Caco-2 (cell line): ENCODE measurements at regions not wholly inside any gene's neighbourhood (a gene's known extent, or its start where the extent isn't known, plus 50 kb on each side); places are given as distances from the start of the nearest gene placed in this dataset.

Source experiments
- BruUV-seq: library from RNA; stranded (reverse); fragments of 400-500 nt; replicated peaks from 2 replicates; lab custom pipeline; 2021; lab: Mats Ljungman, UMichigan
- CTCF ChIA-PET: fragments of 300-600 bp; sonication (Branson Sonifier 250); formaldehyde crosslinking; loops from one replicate; lab custom pipeline; 2022; ENCODE audit warnings: antibody characterized with exemption; lab: Charles Lee
- POLR2A ChIA-PET: fragments of 300-600 bp; sonication (Branson Sonifier 250); formaldehyde crosslinking; loops from one replicate; lab custom pipeline; 2022; ENCODE audit warnings: antibody characterized with exemption; lab: Charles Lee
- DNase-seq, 2 experiments: peaks; one replicate each; pipeline versions ENCODE4 v3.0.0 to v3.0.0-alpha.2; 2020 to 2022
- H3K27me3 ChIP-seq: replicated peaks from 2 replicates; pipeline ENCODE4 v1.6.0; 2011; ENCODE audit warnings: low read length; ENCODE audit not compliant: control insufficient read depth, insufficient read depth
- H3K36me3 ChIP-seq: 2 replicates; pipeline ENCODE4 v1.5.1; 2011; ENCODE audit warnings: low read length; ENCODE audit not compliant: control insufficient read depth, insufficient read depth
- H3K4me1 ChIP-seq: fragments of 250-450 bp; sonication (Bioruptor Pico); 2 replicates; pipeline ENCODE4 v1.5.1; 2020; ENCODE audit warnings: mild to moderate bottlenecking
- H3K4me3 ChIP-seq: 2 replicates; pipeline ENCODE4 v1.5.1; 2011; ENCODE audit warnings: low read depth, mild to moderate bottlenecking, control low read depth, low read length
- H3K9me3 ChIP-seq: fragments of 250-450 bp; sonication (Bioruptor Pico); 2 replicates; pipeline ENCODE4 v1.5.1; 2020; ENCODE audit warnings: mild to moderate bottlenecking, moderate library complexity
- H3K27ac Mint-ChIP-seq: one replicate; pipeline ENCODE4 v1.8.0; 2022; ENCODE audit warnings: mixed read lengths; ENCODE audit not compliant: unreplicated experiment
- H3K27me3 Mint-ChIP-seq: one replicate; pipeline ENCODE4 v1.8.0; 2022; ENCODE audit warnings: mixed read lengths; ENCODE audit not compliant: insufficient read depth, unreplicated experiment
- H3K36me3 Mint-ChIP-seq: one replicate; pipeline ENCODE4 v1.8.0; 2022; ENCODE audit warnings: mild to moderate bottlenecking, mixed read lengths; ENCODE audit not compliant: insufficient read depth, unreplicated experiment
- H3K4me1 Mint-ChIP-seq: one replicate; pipeline ENCODE4 v1.8.0; 2022; ENCODE audit warnings: low read depth, mixed read lengths; ENCODE audit not compliant: unreplicated experiment
- H3K4me3 Mint-ChIP-seq: one replicate; pipeline ENCODE4 v1.8.0; 2022; ENCODE audit warnings: mild to moderate bottlenecking, moderate library complexity, mixed read lengths; ENCODE audit not compliant: unreplicated experiment
- H3K9me3 Mint-ChIP-seq: one replicate; pipeline ENCODE4 v1.8.0; 2022; ENCODE audit warnings: mixed read lengths; ENCODE audit not compliant: unreplicated experiment
- intact Hi-C: fragments of 100-400 bp; cut with micrococcal nuclease; formaldehyde crosslinking; loops from one replicate; pipeline ENCODE4 v1.10.0; 2022; ENCODE audit not compliant: unreplicated experiment
- TF ChIP-seq, protein P1 (sequence below), 2 experiments: fragments of 200-600 bp in 1 of 2; IDR thresholded peaks; 1 replicate in 1 of 2; 2 replicates in 1 of 2; pipeline versions ENCODE4 v1.5.1 to v1.8.0; 2011 to 2022; ENCODE audit warnings: antibody characterized with exemption in 1 of 2, control low read depth in 1 of 2, inconsistent platforms in 1 of 2, low read depth in 1 of 2, low read length in 1 of 2, mild to moderate bottlenecking in 1 of 2, moderate library complexity in 1 of 2; ENCODE audit not compliant: insufficient read depth in 1 of 2, severe bottlenecking in 1 of 2, unreplicated experiment in 1 of 2

- TF ChIP-seq, protein P1, sequence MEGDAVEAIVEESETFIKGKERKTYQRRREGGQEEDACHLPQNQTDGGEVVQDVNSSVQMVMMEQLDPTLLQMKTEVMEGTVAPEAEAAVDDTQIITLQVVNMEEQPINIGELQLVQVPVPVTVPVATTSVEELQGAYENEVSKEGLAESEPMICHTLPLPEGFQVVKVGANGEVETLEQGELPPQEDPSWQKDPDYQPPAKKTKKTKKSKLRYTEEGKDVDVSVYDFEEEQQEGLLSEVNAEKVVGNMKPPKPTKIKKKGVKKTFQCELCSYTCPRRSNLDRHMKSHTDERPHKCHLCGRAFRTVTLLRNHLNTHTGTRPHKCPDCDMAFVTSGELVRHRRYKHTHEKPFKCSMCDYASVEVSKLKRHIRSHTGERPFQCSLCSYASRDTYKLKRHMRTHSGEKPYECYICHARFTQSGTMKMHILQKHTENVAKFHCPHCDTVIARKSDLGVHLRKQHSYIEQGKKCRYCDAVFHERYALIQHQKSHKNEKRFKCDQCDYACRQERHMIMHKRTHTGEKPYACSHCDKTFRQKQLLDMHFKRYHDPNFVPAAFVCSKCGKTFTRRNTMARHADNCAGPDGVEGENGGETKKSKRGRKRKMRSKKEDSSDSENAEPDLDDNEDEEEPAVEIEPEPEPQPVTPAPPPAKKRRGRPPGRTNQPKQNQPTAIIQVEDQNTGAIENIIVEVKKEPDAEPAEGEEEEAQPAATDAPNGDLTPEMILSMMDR (IDR thresholded peaks at IDR 0.05; ENCODE audit: insufficient read depth in 1 of 2, low read depth in 1 of 2, low read length in 1 of 2, severe bottlenecking in 1 of 2, unreplicated experiment in 1 of 2) = no peak
- H3K4me3 ChIP-seq = no peak overlapping the region
- no peaks in the 10 kb centered on the region for H3K4me1 Mint-ChIP-seq
Observed at GRCh38 chr11:101346591-101346990, 217.0 kb upstream of the PGR start.

GRCh38 chr11:101345891-101346290 is 216.3 kb upstream of the PGR start:
- H3K36me3 ChIP-seq = no peaks in the 10 kb centered on the region
- H3K4me1 ChIP-seq = no peaks in the 10 kb centered on the region
- no peak overlapping the region for H3K4me3 ChIP-seq
- H3K27me3 Mint-ChIP-seq = peaks cover 11% of the 10 kb centered on the region
- no peak for DNase-seq
- ChIA-PET POLR2A (no interaction called here), CTCF (no interaction called here)
- intact Hi-C loops = no loop called here
- H3K36me3 Mint-ChIP-seq = no peaks in the 10 kb centered on the region
- no peaks in the 10 kb centered on the region for H3K9me3 Mint-ChIP-seq
- no peak overlapping the region for H3K4me3 Mint-ChIP-seq
- TF ChIP-seq, protein P1 (IDR thresholded peaks at IDR 0.05; ENCODE audit: insufficient read depth in 1 of 2, low read depth in 1 of 2, low read length in 1 of 2, severe bottlenecking in 1 of 2, unreplicated experiment in 1 of 2) = no peak
- H3K27ac Mint-ChIP-seq = no peak overlapping the region
- BruUV-seq = no TSS peak
- no peaks in the 10 kb centered on the region for H3K4me1 Mint-ChIP-seq
- no peaks in the 10 kb centered on the region for H3K9me3 ChIP-seq
- no peaks in the 10 kb centered on the region for H3K27me3 ChIP-seq

More at GRCh38 chr11:101346591-101346990, 217.0 kb upstream of the PGR start:
- CTCF ChIA-PET = no interaction called here
- intact Hi-C loops = no loop called here
- Mint-ChIP-seq H3K4me3 (no peak overlapping the region), H3K36me3 (no peaks in the 10 kb centered on the region), H3K27ac (no peak overlapping the region), H3K27me3 (peaks cover 11% of the 10 kb centered on the region), H3K9me3 (no peaks in the 10 kb centered on the region)
- POLR2A ChIA-PET = no interaction called here
- Histone ChIP-seq H3K36me3 (no peaks in the 10 kb centered on the region), H3K4me1 (no peaks in the 10 kb centered on the region), H3K27me3 (no peaks in the 10 kb centered on the region), H3K9me3 (no peaks in the 10 kb centered on the region)
- DNase-seq = no peak
- no TSS peak for BruUV-seq

DNA sequence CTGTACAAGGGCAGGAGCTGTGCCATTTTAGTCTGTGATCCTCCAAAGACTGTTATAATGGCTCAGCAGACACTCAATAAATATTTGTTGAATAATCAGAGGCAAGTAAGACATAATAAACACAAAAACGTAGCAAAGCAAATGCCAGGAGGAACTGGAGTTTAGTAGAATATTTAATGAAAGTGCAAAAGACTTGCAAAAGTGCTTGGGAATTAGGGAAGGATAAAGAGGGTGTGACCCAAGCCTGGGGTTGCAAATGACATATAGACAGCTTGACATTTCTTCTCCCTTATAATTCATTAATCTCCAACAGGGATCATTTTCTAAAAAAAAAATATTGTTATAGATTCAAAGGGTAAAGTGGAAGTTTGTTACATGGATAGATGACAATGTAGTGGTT is 212.7 kb upstream of the PGR start:
- Mint-ChIP-seq H3K4me1 (no peaks in the 10 kb centered on the region), H3K4me3 (no peak overlapping the region), H3K9me3 (no peaks in the 10 kb centered on the region), H3K27me3 (peaks cover 5% of the 10 kb centered on the region), H3K36me3 (no peaks in the 10 kb centered on the region), H3K27ac (no peak overlapping the region)
- H3K36me3 ChIP-seq = no peaks in the 10 kb centered on the region
- CTCF ChIA-PET = no interaction called here
- intact Hi-C loops = no loop called here
- BruUV-seq = no TSS peak
- H3K4me3 ChIP-seq = no peak overlapping the region
- no peaks in the 10 kb centered on the region for H3K9me3 ChIP-seq
- no peaks in the 10 kb centered on the region for H3K27me3 ChIP-seq
- DNase-seq = no peak
- TF ChIP-seq, protein P1 (IDR thresholded peaks at IDR 0.05; ENCODE audit: insufficient read depth in 1 of 2, low read depth in 1 of 2, low read length in 1 of 2, severe bottlenecking in 1 of 2, unreplicated experiment in 1 of 2) = no peak
- POLR2A ChIA-PET = no interaction called here
- no peaks in the 10 kb centered on the region for H3K4me1 ChIP-seq
